Femur (tissue), 1 donor: ENCODE measurements at regions not wholly inside any gene's neighbourhood (a gene's known extent, or its start where the extent isn't known, plus 50 kb on each side); places are given as distances from the start of the nearest gene placed in this dataset.
"Not testable (repeated sequence)": the region's sequence is repeated elsewhere in the genome, so short reads cannot be mapped to it uniquely, and the experiment has no call there.

ENCODE experiments used
- DNase-seq: peaks from one replicate; pipeline ENCODE4 v3.0.0-alpha.2; 2017

- no peak for DNase-seq
These were observed 112.2 kb downstream of the DYRK2 start for GRCh38 chr12:67760586-67761275.

- DNase-seq = no peak
These were observed 113.0 kb downstream of the DYRK2 start for GRCh38 chr12:67761566-67761965.

- no peak for DNase-seq
These were observed 115.5 kb downstream of the DYRK2 start for GRCh38 chr12:67764055-67764454.

- no peak for DNase-seq
These were observed 116.5 kb downstream of the DYRK2 start for GRCh38 chr12:67764946-67765619.

GRCh38 chr12:67765776-67766766, 117.5 kb downstream of the DYRK2 start:
- DNase-seq = no peak

- peak; percentile 37 for DNase-seq
These were observed 124.0 kb downstream of the DYRK2 start for GRCh38 chr12:67772267-67773169.

GRCh38 chr12:67773896-67774295, 125.4 kb downstream of the DYRK2 start:
- no peak for DNase-seq

- DNase-seq = no peak
These were observed 126.5 kb downstream of the DYRK2 start for GRCh38 chr12:67774983-67775587.

GRCh38 chr12:67780580-67781084, 132.1 kb downstream of the DYRK2 start:
- no peak for DNase-seq

GRCh38 chr12:67782573-67782972, 134.0 kb downstream of the DYRK2 start:
- no peak for DNase-seq

GRCh38 chr12:67783393-67783792, 134.8 kb downstream of the DYRK2 start:
- no peak for DNase-seq

- DNase-seq = no peak
These were observed 136.3 kb downstream of the DYRK2 start for GRCh38 chr12:67784831-67785230.

- DNase-seq = no peak
These were observed 137.5 kb downstream of the DYRK2 start for GRCh38 chr12:67786086-67786485.

GRCh38 chr12:67788118-67788517, 139.6 kb downstream of the DYRK2 start:
- no peak for DNase-seq

GRCh38 chr12:67789266-67789665, 140.7 kb downstream of the DYRK2 start:
- no peak for DNase-seq

GRCh38 chr12:67790660-67791059, 142.1 kb downstream of the DYRK2 start:
- no peak for DNase-seq

GRCh38 chr12:67791362-67791761, 142.8 kb downstream of the DYRK2 start:
- not testable (repeated sequence) for DNase-seq

- no peak for DNase-seq
These were observed 143.6 kb downstream of the DYRK2 start for GRCh38 chr12:67792185-67792584.

GRCh38 chr12:67794161-67794560, 145.6 kb downstream of the DYRK2 start:
- no peak for DNase-seq

- no peak for DNase-seq
These were observed 146.7 kb downstream of the DYRK2 start for GRCh38 chr12:67795236-67795635.

GRCh38 chr12:67797185-67797741, 148.7 kb downstream of the DYRK2 start:
- peak; percentile 55 for DNase-seq
